GM12872 (cell line): ENCODE measurements at regions not wholly inside any gene's neighbourhood (a gene's known extent, or its start where the extent isn't known, plus 50 kb on each side); places are given as distances from the start of the nearest gene placed in this dataset.

Source experiments
- CTCF ChIP-seq: IDR thresholded peaks from 3 replicates; pipeline ENCODE4 v1.5.1; 2011; ENCODE audit warnings: low read depth, mild to moderate bottlenecking, low read length, moderate library complexity; ENCODE audit not compliant: insufficient read depth

GRCh38 chr1:220473440-220473839, 54.5 kb upstream of the MARK1 start:
- TF ChIP-seq CTCF: no peak

- TF ChIP-seq CTCF: no peak
Measured at GRCh38 chr1:220462752-220463151, 65.2 kb upstream of the MARK1 start.

- TF ChIP-seq CTCF: no peak
Measured at GRCh38 chr1:220458936-220459335, 69.0 kb upstream of the MARK1 start.

- TF ChIP-seq CTCF: no peak
Measured at GRCh38 chr1:220457957-220458609, 69.9 kb upstream of the MARK1 start.

GRCh38 chr1:220455559-220455958, 72.4 kb upstream of the MARK1 start:
- no peak for TF ChIP-seq CTCF

GRCh38 chr1:220454155-220454777, 73.7 kb upstream of the MARK1 start:
- TF ChIP-seq CTCF: peak; percentile 21; the same call in 1 of the 3 replicates

GRCh38 chr1:220453371-220453770, 74.6 kb upstream of the MARK1 start:
- no peak for TF ChIP-seq CTCF
